Neural progenitor cell (in vitro differentiated cells): ENCODE measurements at regions not wholly inside any gene's neighbourhood (a gene's known extent, or its start where the extent isn't known, plus 50 kb on each side); places are given as distances from the start of the nearest gene placed in this dataset.
"Not testable (repeated sequence)": the region's sequence is repeated elsewhere in the genome, so short reads cannot be mapped to it uniquely, and the experiment has no call there.

Experiments used
- DNase-seq: peaks from one replicate; pipeline ENCODE4 v3.0.0-alpha.2; 2016; ENCODE audit warnings: low spot score
- H2AFZ ChIP-seq: fragments of 200-600 bp; sonication (generic); replicated peaks from 2 replicates; pipeline ENCODE4 v1.6.1; 2016; ENCODE audit warnings: antibody characterized with exemption
- H3F3A ChIP-seq: fragments of 200-600 bp; sonication (generic); 2 replicates; pipeline ENCODE4 v1.6.1; 2016; ENCODE audit warnings: antibody characterized with exemption, low read depth
- H3K27ac ChIP-seq: fragments of 200-600 bp; sonication (generic); 2 replicates; pipeline ENCODE4 v1.5.1; 2016; ENCODE audit warnings: mild to moderate bottlenecking
- H3K27me3 ChIP-seq: fragments of 200-600 bp; sonication (generic); 2 replicates; pipeline ENCODE4 v1.6.1; 2016; ENCODE audit warnings: mild to moderate bottlenecking, moderate library complexity
- H3K36me3 ChIP-seq: fragments of 200-600 bp; sonication (generic); 2 replicates; pipeline ENCODE4 v1.5.1; 2016
- H3K4me1 ChIP-seq: fragments of 200-600 bp; sonication (generic); 2 replicates; pipeline ENCODE4 v1.6.1; 2016; ENCODE audit warnings: mixed run types
- H3K4me2 ChIP-seq: fragments of 200-600 bp; sonication (generic); 2 replicates; pipeline ENCODE4 v1.6.1; 2016
- H3K4me3 ChIP-seq: fragments of 200-600 bp; sonication (generic); 2 replicates; pipeline ENCODE4 v1.5.1; 2016
- H3K79me2 ChIP-seq: fragments of 200-600 bp; sonication (generic); 2 replicates; pipeline ENCODE4 v1.6.1; 2016; ENCODE audit warnings: low read depth
- H3K9ac ChIP-seq: fragments of 200-600 bp; sonication (generic); 2 replicates; pipeline ENCODE4 v1.6.1; 2016
- H3K9me3 ChIP-seq: fragments of 200-600 bp; sonication (generic); 2 replicates; pipeline ENCODE4 v1.5.1; 2016; ENCODE audit warnings: low read depth
- H4K20me1 ChIP-seq: fragments of 200-600 bp; sonication (generic); 2 replicates; pipeline ENCODE4 v1.6.1; 2016; ENCODE audit warnings: low read depth
- H3K27ac Mint-ChIP-seq: 3 replicates; pipeline ENCODE4 v1.8.0; 2021; ENCODE audit warnings: mixed read lengths
- H3K27me3 Mint-ChIP-seq: 2 replicates; pipeline ENCODE4 v1.8.0; 2022; ENCODE audit warnings: low read depth, mild to moderate bottlenecking, inconsistent platforms, moderate library complexity, mixed read lengths; ENCODE audit not compliant: insufficient read depth
- H3K36me3 Mint-ChIP-seq: 3 replicates; pipeline ENCODE4 v1.8.0; 2021; ENCODE audit warnings: mixed read lengths
- H3K4me1 Mint-ChIP-seq: 3 replicates; pipeline ENCODE4 v1.8.0; 2021; ENCODE audit warnings: mixed read lengths
- H3K4me3 Mint-ChIP-seq: 3 replicates; pipeline ENCODE4 v1.8.0; 2021; ENCODE audit warnings: mild to moderate bottlenecking, moderate library complexity, mixed read lengths
- H3K9me3 Mint-ChIP-seq: 3 replicates; pipeline ENCODE4 v1.8.0; 2020; ENCODE audit warnings: mixed read lengths
- EZH2 ChIP-seq: fragments of 200-600 bp; sonication (generic); IDR thresholded peaks from 2 replicates; pipeline ENCODE4 v1.6.1; 2017; ENCODE audit warnings: antibody characterized with exemption, mild to moderate bottlenecking, moderate library complexity
- EZH2phosphoT487 ChIP-seq: fragments of 200-600 bp; sonication (generic); IDR thresholded peaks from 2 replicates; pipeline ENCODE4 v1.6.1; 2017; ENCODE audit warnings: antibody characterized with exemption
- TF ChIP-seq, protein P1 (sequence below): fragments of 200-600 bp; sonication (generic); IDR thresholded peaks from 2 replicates; pipeline ENCODE4 v1.5.1; 2017; ENCODE audit warnings: antibody characterized with exemption, mild to moderate bottlenecking

DNA sequence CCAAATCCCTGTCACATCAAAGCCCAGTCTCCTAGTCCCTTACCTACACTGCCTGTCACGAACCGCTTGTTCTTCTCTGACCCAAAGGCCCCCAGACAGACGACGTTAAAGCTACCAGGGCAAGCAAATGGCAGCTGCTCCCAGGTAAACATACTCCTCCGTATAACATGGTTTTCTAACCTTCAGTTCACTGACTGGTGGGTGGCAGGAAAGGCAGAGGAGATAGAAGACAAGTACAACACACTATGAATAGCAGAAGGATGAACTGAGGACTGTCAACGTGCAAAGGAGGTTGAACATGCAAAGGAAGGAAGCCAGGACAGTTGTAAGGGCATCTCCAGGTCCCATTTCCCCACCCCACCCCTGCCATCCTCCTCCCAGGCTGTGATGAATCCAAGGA lies 449.8 kb downstream of the SHISA9 start:
- no peak overlapping the region for H3K4me3 Mint-ChIP-seq
- no peaks in the 10 kb centered on the region for H3K4me1 ChIP-seq
- TF ChIP-seq EZH2phosphoT487 (no peak), EZH2 (no peak)
- TF ChIP-seq, protein P1, sequence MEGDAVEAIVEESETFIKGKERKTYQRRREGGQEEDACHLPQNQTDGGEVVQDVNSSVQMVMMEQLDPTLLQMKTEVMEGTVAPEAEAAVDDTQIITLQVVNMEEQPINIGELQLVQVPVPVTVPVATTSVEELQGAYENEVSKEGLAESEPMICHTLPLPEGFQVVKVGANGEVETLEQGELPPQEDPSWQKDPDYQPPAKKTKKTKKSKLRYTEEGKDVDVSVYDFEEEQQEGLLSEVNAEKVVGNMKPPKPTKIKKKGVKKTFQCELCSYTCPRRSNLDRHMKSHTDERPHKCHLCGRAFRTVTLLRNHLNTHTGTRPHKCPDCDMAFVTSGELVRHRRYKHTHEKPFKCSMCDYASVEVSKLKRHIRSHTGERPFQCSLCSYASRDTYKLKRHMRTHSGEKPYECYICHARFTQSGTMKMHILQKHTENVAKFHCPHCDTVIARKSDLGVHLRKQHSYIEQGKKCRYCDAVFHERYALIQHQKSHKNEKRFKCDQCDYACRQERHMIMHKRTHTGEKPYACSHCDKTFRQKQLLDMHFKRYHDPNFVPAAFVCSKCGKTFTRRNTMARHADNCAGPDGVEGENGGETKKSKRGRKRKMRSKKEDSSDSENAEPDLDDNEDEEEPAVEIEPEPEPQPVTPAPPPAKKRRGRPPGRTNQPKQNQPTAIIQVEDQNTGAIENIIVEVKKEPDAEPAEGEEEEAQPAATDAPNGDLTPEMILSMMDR: no peak
- H3K27ac Mint-ChIP-seq: no peak overlapping the region
- no peak for DNase-seq
- no peak overlapping the region for H3K9ac ChIP-seq
- no peak overlapping the region for H2AFZ ChIP-seq
- H4K20me1 ChIP-seq: no peaks in the 10 kb centered on the region
- H3K4me3 ChIP-seq: no peak overlapping the region
- no peaks in the 10 kb centered on the region for H3K27me3 Mint-ChIP-seq
- H3K79me2 ChIP-seq: no peaks in the 10 kb centered on the region
- H3K36me3 Mint-ChIP-seq: no peaks in the 10 kb centered on the region
- no peak overlapping the region for H3K27ac ChIP-seq
- no peaks in the 10 kb centered on the region for H3K27me3 ChIP-seq
- H3K4me1 Mint-ChIP-seq: peaks cover 20% of the 10 kb centered on the region
- H3K9me3 ChIP-seq: no peaks in the 10 kb centered on the region
- no peaks in the 10 kb centered on the region for H3K36me3 ChIP-seq
- H3K4me2 ChIP-seq: no peak overlapping the region
- H3F3A ChIP-seq: no peaks in the 10 kb centered on the region
- no peaks in the 10 kb centered on the region for H3K9me3 Mint-ChIP-seq

DNA sequence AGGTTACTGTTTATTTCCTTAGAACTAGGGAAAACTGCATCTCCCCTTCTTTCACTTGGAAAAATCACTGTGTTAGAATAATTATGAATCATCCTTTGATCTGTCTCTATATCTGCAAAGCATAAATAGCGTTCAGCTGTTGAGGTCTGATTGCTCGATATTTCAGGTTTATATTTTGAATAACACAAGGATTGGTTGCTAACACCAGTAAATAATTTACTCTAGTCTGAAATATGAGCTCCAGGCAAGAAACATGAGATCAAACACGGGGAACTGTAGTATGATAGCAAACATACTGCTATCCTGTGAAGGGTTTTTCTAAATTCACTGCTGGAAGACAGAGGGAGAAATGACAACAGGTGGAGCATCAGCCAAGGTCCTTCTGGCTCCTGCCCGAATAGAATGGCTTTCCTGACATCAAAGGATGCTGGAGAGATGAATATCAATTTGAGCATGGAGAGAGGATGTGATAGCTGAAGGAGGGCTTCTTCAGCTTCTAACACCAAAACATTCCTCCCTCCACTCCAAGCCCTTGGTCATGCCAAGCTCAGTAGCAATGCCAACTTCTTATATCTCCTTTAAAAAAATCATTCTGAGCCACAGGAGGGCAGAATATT lies 450.3 kb downstream of the SHISA9 start:
- peaks cover 20% of the 10 kb centered on the region for H3K4me1 Mint-ChIP-seq
- H3K4me3 Mint-ChIP-seq: no peak overlapping the region
- H3K79me2 ChIP-seq: no peaks in the 10 kb centered on the region
- H3F3A ChIP-seq: no peaks in the 10 kb centered on the region
- H3K27me3 Mint-ChIP-seq: no peaks in the 10 kb centered on the region
- H3K36me3 ChIP-seq: no peaks in the 10 kb centered on the region
- no peak overlapping the region for H3K4me3 ChIP-seq
- no peaks in the 10 kb centered on the region for H4K20me1 ChIP-seq
- TF ChIP-seq EZH2phosphoT487 (no peak), EZH2 (no peak)
- TF ChIP-seq, protein P1: no peak
- no peak overlapping the region for H3K9ac ChIP-seq
- H3K9me3 Mint-ChIP-seq: no peaks in the 10 kb centered on the region
- no peak overlapping the region for H2AFZ ChIP-seq
- no peak overlapping the region for H3K4me2 ChIP-seq
- H3K27ac ChIP-seq: no peak overlapping the region
- H3K4me1 ChIP-seq: no peaks in the 10 kb centered on the region
- H3K27me3 ChIP-seq: no peaks in the 10 kb centered on the region
- H3K27ac Mint-ChIP-seq: no peak overlapping the region
- H3K9me3 ChIP-seq: no peaks in the 10 kb centered on the region
- DNase-seq: no peak
- H3K36me3 Mint-ChIP-seq: no peaks in the 10 kb centered on the region

DNA sequence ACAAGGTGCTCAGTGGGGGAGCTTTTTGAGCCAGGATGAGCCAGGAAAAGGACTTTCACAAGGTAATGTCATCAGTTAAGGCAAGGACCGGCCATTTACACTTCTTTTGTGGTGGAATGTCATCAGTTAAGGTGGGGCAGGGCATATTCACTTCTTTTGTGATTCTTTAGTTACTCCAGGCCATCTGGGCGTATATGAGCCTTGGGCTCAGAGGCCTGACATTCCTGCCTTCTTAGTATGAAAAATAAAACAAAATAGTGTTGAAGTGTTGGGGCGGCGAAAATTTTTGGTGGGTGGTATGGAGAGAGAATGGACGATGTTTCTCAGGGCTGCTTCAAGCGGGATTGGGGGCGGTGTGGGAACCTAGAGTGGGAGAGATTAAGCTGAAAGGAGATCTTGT lies 451.4 kb downstream of the SHISA9 start:
- H3K27ac Mint-ChIP-seq, H3K36me3 ChIP-seq, H3K9ac ChIP-seq, H3K4me1 ChIP-seq, DNase-seq, H3K9me3 Mint-ChIP-seq, H3K4me3 Mint-ChIP-seq, H3K36me3 Mint-ChIP-seq, H3F3A ChIP-seq, H4K20me1 ChIP-seq, H3K27me3 Mint-ChIP-seq, H3K9me3 ChIP-seq, H3K27ac ChIP-seq, H3K27me3 ChIP-seq, H2AFZ ChIP-seq, H3K4me2 ChIP-seq, H3K79me2 ChIP-seq, H3K4me3 ChIP-seq: not testable (repeated sequence)
- H3K4me1 Mint-ChIP-seq: peaks cover 17% of the 10 kb centered on the region

DNA sequence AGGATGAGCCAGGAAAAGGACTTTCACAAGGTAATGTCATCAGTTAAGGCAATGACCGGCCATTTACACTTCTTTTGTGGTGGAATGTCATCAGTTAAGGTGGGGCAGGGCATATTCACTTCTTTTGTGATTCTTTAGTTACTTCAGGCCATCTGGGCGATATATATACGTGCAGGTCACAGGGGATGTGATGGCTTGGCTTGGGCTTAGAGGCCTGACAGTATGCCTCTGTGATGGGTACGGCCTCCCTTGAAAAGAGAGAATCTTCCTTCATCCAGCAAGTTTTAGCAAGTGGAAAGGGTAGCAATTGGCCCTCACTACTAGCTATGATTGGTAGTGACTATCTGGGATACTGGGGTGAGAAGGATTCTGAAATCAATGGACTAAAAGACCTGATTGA lies 456.4 kb downstream of the SHISA9 start:
- not testable (repeated sequence) for H4K20me1 ChIP-seq, H3K27ac Mint-ChIP-seq, H3K4me3 Mint-ChIP-seq, H3K36me3 Mint-ChIP-seq, H2AFZ ChIP-seq, H3K4me1 Mint-ChIP-seq, H3K9me3 ChIP-seq, H3K9ac ChIP-seq, H3K36me3 ChIP-seq, DNase-seq, H3K27me3 Mint-ChIP-seq, H3K4me1 ChIP-seq, H3K79me2 ChIP-seq, H3F3A ChIP-seq, H3K27ac ChIP-seq, H3K4me3 ChIP-seq, H3K4me2 ChIP-seq
- peaks cover 13% of the 10 kb centered on the region for H3K27me3 ChIP-seq
- peaks cover 12% of the 10 kb centered on the region for H3K9me3 Mint-ChIP-seq
